ENCODE measurements at regions not wholly inside any gene's neighbourhood (a gene's known extent, or its start where the extent isn't known, plus 50 kb on each side); places are given as distances from the start of the nearest gene placed in this dataset.

DNA sequence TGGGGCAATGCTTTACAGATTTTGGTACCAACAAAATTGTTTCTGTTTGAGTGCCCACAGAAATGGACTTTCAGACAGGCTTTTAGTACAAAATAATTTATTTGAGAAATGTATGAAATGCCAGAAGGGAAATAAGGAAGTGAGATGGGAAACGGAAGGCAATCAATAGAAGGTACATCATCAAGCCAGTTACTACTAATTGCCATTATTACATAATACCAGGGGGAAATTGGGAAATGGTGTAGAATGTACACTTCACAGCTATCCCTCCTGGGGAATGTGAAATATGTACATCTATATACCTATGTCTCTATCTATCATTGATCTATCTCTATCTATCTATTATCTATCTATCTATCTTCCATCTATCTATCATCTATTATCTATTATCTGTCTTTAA is 264.6 kb upstream of the B3GALT2 start:
- TF ChIP-seq, protein P1, sequence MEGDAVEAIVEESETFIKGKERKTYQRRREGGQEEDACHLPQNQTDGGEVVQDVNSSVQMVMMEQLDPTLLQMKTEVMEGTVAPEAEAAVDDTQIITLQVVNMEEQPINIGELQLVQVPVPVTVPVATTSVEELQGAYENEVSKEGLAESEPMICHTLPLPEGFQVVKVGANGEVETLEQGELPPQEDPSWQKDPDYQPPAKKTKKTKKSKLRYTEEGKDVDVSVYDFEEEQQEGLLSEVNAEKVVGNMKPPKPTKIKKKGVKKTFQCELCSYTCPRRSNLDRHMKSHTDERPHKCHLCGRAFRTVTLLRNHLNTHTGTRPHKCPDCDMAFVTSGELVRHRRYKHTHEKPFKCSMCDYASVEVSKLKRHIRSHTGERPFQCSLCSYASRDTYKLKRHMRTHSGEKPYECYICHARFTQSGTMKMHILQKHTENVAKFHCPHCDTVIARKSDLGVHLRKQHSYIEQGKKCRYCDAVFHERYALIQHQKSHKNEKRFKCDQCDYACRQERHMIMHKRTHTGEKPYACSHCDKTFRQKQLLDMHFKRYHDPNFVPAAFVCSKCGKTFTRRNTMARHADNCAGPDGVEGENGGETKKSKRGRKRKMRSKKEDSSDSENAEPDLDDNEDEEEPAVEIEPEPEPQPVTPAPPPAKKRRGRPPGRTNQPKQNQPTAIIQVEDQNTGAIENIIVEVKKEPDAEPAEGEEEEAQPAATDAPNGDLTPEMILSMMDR (IDR thresholded peaks at IDR 0.05) = no peak
- TF ChIP-seq ZFX (IDR thresholded peaks at IDR 0.05; ENCODE audit: borderline replicate concordance) = no peak

Data from 22Rv1 (cell line).